Small intestine (tissue), 7 donors: ENCODE measurements at regions not wholly inside any gene's neighbourhood (a gene's known extent, or its start where the extent isn't known, plus 50 kb on each side); places are given as distances from the start of the nearest gene placed in this dataset.
"Not testable (repeated sequence)": the region's sequence is repeated elsewhere in the genome, so short reads cannot be mapped to it uniquely, and the experiment has no call there.

Experiments
- DNase-seq, 2 donors: peaks; one replicate each; pipeline versions ENCODE4 v3.0.0 to v3.0.0-alpha.2; 2013
- FAIRE-seq: peaks from 2 replicates; lab custom pipeline; 2012; peaks lifted over from hg19 to GRCh38; lab: Jason Lieb, UNC
- H3K27ac ChIP-seq, 3 donors: one replicate each; pipeline ENCODE4 v1.5.1; 2013; ENCODE audit warnings: low read length in 2 of 3, mild to moderate bottlenecking in 2 of 3, control low read depth in 1 of 3, inconsistent platforms in 1 of 3, low read depth in 1 of 3, moderate library complexity in 1 of 3
- H3K27me3 ChIP-seq, 3 donors: one replicate each; pipeline ENCODE4 v1.6.1; 2013; ENCODE audit warnings: low read length in 3 of 3, inconsistent platforms in 1 of 3; ENCODE audit not compliant: control insufficient read depth in 3 of 3, insufficient read depth in 3 of 3
- H3K36me3 ChIP-seq, 3 donors: one replicate each; pipeline ENCODE4 v1.6.1; 2013; ENCODE audit warnings: low read length in 3 of 3, inconsistent platforms in 1 of 3, low read depth in 1 of 3, mild to moderate bottlenecking in 1 of 3, moderate library complexity in 1 of 3; ENCODE audit not compliant: control insufficient read depth in 3 of 3, insufficient read depth in 2 of 3
- H3K4me1 ChIP-seq, 3 donors: one replicate each; pipeline ENCODE4 v1.6.1; 2013; ENCODE audit warnings: low read length in 2 of 3, inconsistent platforms in 1 of 3, low read depth in 1 of 3, mild to moderate bottlenecking in 1 of 3, moderate library complexity in 1 of 3; ENCODE audit not compliant: control insufficient read depth in 3 of 3, insufficient read depth in 2 of 3
- H3K4me3 ChIP-seq, 3 donors: one replicate each; pipeline ENCODE4 v1.5.1; 2013; ENCODE audit warnings: low read length in 3 of 3, control low read depth in 1 of 3, inconsistent platforms in 1 of 3, low read depth in 1 of 3, mild to moderate bottlenecking in 1 of 3, moderate library complexity in 1 of 3
- H3K9me3 ChIP-seq, 2 donors: one replicate each; pipeline ENCODE4 v1.6.1; 2013; ENCODE audit warnings: low read depth in 1 of 2, low read length in 1 of 2; ENCODE audit not compliant: control insufficient read depth in 2 of 2, insufficient read depth in 1 of 2
- WGBS, 3 donors: extraction: QIAGEN DNeasy Blood & Tissue Kit; methylation state at CpG; one replicate each; pipeline ENCODE4 v1.1.7; 2013; 5-methylcytosine and 5-hydroxymethylcytosine counted together
- donor health status: healthy with polysubstance abuse.
- donor health status: control.
- donor health status: control.
- donor health status: Bipolar disorder and iron deficiency.
- donor health status: healthy.

DNA sequence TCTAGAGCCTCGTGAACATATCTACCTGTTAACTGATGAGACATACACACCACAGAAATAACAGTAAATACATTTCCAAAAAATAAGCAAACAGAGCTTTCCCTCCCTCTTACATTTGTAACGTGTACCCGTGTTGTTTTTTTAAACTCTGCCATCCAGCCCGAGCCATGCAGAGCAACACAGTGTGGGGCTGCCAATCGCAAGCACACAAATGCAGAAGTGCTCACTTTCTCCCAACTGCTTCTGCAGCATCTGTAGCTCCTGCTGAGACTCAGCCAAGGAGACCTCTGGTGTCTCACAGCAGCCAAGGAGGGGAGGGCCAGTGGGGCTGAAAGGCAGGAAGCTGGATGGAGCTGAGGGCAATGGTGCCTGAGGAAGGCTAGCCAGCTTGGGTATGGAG lies 94.4 kb downstream of the NBPF8 start:
- FAIRE-seq, result not testable (repeated sequence)
- WGBS, 3 donors, result 79 to 100% methylated on average over 1 to 2 of the region's 5 CpGs; no CpG with 5 or more reads in 1 of the 3 donors

DNA sequence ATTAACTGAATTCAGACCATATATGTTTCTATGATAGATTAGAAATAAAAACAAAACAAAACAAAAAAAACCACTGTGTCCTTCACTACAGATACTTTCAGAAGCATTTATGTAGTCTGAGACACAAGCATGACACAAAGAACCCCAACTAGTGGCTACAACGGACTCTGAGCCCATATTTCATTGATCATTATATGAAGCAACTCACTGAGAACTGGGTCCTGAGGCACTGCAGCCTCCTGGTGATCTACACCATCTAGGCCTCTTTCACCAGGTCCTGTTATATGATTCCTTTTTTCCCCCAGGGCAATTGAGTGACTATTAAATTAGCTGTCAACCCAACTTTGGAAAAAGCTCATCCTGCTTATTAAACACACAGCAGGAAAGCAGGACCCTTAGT lies 98.3 kb downstream of the NBPF8 start:
- not testable (repeated sequence) for H3K9me3 ChIP-seq, H3K27me3 ChIP-seq, H3K36me3 ChIP-seq, DNase-seq, H3K4me3 ChIP-seq, H3K27ac ChIP-seq, FAIRE-seq, H3K4me1 ChIP-seq
- no CpG with 5 or more reads among the region's 1 CpG for WGBS, 3 donors

More for the DNA sequence above, 94.4 kb downstream of the NBPF8 start:
- H3K27ac ChIP-seq, H3K9me3 ChIP-seq, H3K4me3 ChIP-seq, H3K4me1 ChIP-seq, H3K27me3 ChIP-seq, DNase-seq, H3K36me3 ChIP-seq: not testable (repeated sequence)

DNA sequence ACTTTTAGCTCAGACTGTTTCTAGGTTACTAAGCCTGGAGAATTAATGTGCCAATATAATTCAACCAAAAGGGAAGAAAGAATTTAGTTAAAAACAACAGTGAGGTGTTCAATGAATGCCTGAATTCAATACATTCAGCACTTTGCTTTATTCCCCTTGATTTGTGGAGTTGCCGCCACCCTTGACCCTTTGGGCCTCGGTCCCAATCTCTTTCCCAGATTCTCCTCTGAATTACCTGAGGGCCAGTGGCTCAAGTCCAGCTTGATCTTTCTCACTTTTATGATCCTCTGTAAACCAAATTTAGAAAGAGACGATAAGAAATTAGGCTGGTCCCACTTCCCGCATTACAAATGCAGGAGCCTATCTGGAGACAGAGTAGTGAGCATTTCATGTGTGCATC lies 98.7 kb downstream of the NBPF8 start:
- H3K4me3 ChIP-seq, H3K27me3 ChIP-seq, FAIRE-seq, H3K27ac ChIP-seq, H3K36me3 ChIP-seq, H3K9me3 ChIP-seq, DNase-seq, H3K4me1 ChIP-seq: not testable (repeated sequence)
- no CpG with 5 or more reads among the region's 4 CpGs for WGBS, 3 donors

DNA sequence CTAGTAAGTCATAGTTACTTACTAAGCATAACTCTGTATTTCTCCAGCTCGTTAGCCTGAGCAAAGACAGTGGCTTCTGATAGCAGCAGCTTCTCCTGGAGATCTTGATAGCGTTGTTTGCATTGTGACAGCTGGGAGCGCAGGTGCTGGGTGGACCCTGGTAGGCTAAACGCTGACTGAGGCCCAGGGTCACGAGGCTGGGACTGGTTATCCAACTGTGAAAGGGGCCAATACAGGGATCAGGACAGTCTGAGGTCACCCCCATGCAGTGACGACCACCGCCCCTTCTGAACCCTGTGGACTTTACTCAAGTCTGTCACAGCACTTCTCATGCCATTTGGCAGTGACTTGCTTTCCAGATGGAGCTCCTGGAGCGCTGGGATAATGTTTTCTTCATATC lies 104.4 kb downstream of the NBPF8 start:
- not testable (repeated sequence) for H3K9me3 ChIP-seq, FAIRE-seq, H3K36me3 ChIP-seq, H3K4me1 ChIP-seq, H3K27ac ChIP-seq, H3K27me3 ChIP-seq, H3K4me3 ChIP-seq, DNase-seq
- 67 to 100% (median 86%) methylated on average over 1 of the region's 8 CpGs for WGBS, 3 donors

DNA sequence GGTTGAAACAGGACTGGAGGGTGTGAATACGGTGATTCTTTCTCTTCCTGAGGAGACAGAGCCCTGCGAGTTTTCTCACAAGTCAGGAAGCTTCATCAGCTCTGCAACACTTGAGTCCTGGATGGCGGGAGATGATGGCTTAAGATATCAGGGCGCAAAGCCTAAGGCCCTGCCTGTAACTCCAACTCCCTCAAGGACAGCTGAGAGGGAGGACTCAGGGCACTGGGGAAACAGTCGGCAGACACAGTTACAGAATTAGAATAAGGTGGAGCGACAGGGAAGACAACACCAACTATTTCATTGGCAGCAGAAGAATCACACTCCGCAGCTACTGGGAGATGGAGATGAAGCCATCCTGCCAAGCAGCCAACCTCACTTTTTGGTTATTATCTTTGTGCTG lies 109.6 kb downstream of the NBPF8 start:
- H3K27ac ChIP-seq, H3K4me3 ChIP-seq, H3K36me3 ChIP-seq, DNase-seq, H3K27me3 ChIP-seq, H3K9me3 ChIP-seq, H3K4me1 ChIP-seq, FAIRE-seq: not testable (repeated sequence)
- WGBS, 3 donors, result 86 to 100% (median 95%) methylated on average over 1 to 3 of the region's 7 CpGs

DNA sequence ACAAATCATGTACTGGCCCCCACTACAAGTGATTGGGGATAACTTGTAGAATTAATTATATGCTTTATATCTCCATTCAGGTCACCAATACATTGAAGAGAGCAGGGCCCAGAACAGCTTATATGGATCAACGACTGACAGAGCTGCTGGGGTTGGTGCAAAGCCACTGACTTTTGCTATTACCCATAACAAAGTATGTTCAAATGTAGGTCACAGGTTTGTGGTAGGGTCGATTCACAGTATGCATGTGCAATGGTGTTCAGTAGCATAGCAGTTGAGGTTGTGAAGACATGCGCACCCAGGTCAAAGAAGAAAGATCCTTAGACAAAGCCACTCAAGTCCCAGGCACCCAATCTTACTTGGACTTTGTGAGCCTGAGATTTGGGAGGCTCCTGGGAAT lies 110.6 kb downstream of the NBPF8 start:
- not testable (repeated sequence) for H3K4me3 ChIP-seq, H3K27me3 ChIP-seq, H3K27ac ChIP-seq, H3K36me3 ChIP-seq, FAIRE-seq, DNase-seq, H3K4me1 ChIP-seq, H3K9me3 ChIP-seq
- WGBS, 3 donors, result 78 to 94% (median 85%) methylated on average over 2 of the region's 3 CpGs

DNA sequence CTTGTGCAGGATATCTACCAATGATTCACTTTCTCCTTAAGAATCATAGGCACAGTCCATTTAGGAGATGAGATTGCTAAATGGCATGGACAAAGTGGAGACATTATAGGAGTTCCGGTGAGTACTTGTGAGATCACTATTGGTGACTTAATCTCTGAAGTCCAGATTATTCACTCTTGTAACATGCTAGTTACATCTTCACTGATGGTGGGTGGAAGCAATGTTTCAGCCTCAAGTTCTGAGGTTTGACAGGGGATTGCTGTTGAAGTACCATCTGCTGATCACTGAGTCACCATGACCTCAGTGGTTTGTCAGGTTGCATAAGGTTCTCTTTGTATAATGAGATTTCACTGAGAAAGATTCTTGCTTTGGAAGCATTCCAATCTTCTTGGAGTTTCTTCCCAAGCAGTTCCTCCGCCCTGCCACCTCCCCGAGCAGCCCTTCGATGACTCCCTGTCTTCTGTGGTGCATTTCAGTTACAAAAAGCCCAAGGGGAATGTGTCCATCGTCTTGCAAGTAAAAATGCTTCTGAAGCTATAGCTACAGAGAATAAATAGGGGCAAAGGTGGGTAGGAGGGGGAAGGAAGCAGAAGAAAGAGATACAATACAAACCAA lies 114.7 kb downstream of the NBPF8 start:
- not testable (repeated sequence) for H3K27me3 ChIP-seq, H3K9me3 ChIP-seq, H3K4me3 ChIP-seq, FAIRE-seq, H3K4me1 ChIP-seq, H3K36me3 ChIP-seq, DNase-seq, H3K27ac ChIP-seq
- WGBS, 3 donors, result 82 to 89% (median 85%) methylated on average over 5 of the region's 5 CpGs

DNA sequence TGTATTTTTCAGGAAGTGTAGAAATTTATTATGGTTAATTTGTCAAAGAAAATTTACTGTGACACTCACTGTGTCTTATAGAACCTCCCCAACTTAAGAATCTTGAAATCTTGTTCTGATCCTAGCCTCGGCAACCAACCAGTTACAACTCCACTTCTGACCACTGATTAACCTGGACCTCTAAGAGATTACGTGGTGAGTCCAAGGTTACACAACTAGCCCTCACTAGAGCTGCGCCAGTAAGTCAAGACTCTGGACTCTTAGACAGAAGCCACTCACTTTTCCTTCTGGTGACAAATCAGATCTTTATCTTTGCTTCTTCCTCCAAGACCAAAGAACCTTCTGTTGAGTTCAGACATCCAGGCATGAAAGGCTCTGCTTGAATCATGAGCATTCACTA lies 116.6 kb downstream of the NBPF8 start:
- H3K4me3 ChIP-seq, DNase-seq, FAIRE-seq, H3K36me3 ChIP-seq, H3K4me1 ChIP-seq, H3K9me3 ChIP-seq, H3K27ac ChIP-seq, H3K27me3 ChIP-seq: not testable (repeated sequence)
- WGBS, 3 donors, result 36 to 79% (median 40%) methylated on average over 1 of the region's 3 CpGs
